WTC11 (cell line): ENCODE measurements at regions not wholly inside any gene's neighbourhood (a gene's known extent, or its start where the extent isn't known, plus 50 kb on each side); places are given as distances from the start of the nearest gene placed in this dataset.

ENCODE experiments used
- TEAD1 ChIP-seq: sonication (generic); formaldehyde crosslinking; IDR thresholded peaks from 2 replicates; pipeline ENCODE4 v1.8.0; 2022; ENCODE audit warnings: mild to moderate bottlenecking, missing genetic modification reagents
- TP53 ChIP-seq: sonication (generic); formaldehyde crosslinking; IDR thresholded peaks from 2 replicates; pipeline ENCODE4 v1.8.1; 2023; ENCODE audit warnings: mild to moderate bottlenecking, missing genetic modification reagents
- TF ChIP-seq, protein P1 (sequence below): fragments of 200-600 bp; IDR thresholded peaks from 2 replicates; pipeline ENCODE4 v1.8.0; 2022; ENCODE audit warnings: antibody characterized with exemption
- TF ChIP-seq, protein P2 (sequence below): sonication (generic); formaldehyde crosslinking; IDR thresholded peaks from 2 replicates; pipeline ENCODE4 v1.8.0; 2022; ENCODE audit warnings: mild to moderate bottlenecking, missing genetic modification reagents

DNA sequence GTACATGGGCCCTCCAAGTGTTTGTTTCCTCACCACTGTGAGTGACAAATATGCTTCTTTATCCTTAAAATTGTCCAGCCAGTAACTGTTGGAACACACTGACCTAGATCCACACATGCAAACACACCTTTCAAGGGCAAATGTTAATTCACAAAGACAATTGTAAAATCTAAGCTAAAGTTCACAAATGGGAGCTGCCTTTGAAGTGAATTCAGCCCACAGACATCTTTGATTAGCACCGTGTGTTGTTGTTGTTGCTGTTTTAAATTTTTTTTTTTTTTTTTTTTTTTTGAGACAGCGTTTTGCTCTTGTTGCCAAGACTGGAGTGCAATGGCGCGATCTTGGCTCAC lies 52.3 kb upstream of the SLC16A1 start:
- TF ChIP-seq, protein P1, sequence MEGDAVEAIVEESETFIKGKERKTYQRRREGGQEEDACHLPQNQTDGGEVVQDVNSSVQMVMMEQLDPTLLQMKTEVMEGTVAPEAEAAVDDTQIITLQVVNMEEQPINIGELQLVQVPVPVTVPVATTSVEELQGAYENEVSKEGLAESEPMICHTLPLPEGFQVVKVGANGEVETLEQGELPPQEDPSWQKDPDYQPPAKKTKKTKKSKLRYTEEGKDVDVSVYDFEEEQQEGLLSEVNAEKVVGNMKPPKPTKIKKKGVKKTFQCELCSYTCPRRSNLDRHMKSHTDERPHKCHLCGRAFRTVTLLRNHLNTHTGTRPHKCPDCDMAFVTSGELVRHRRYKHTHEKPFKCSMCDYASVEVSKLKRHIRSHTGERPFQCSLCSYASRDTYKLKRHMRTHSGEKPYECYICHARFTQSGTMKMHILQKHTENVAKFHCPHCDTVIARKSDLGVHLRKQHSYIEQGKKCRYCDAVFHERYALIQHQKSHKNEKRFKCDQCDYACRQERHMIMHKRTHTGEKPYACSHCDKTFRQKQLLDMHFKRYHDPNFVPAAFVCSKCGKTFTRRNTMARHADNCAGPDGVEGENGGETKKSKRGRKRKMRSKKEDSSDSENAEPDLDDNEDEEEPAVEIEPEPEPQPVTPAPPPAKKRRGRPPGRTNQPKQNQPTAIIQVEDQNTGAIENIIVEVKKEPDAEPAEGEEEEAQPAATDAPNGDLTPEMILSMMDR: no peak
- TF ChIP-seq TP53 (no peak), TEAD1 (CRISPR knock-in tag) (no peak)
- TF ChIP-seq, protein P2, sequence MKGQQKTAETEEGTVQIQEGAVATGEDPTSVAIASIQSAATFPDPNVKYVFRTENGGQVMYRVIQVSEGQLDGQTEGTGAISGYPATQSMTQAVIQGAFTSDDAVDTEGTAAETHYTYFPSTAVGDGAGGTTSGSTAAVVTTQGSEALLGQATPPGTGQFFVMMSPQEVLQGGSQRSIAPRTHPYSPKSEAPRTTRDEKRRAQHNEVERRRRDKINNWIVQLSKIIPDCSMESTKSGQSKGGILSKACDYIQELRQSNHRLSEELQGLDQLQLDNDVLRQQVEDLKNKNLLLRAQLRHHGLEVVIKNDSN (CRISPR knock-in tag): no peak
